Activated CD4-positive, alpha-beta T cell treated with anti-CD3 and anti-CD28 coated beads for 4 hours (primary cell): ENCODE measurements at regions not wholly inside any gene's neighbourhood (a gene's known extent, or its start where the extent isn't known, plus 50 kb on each side); places are given as distances from the start of the nearest gene placed in this dataset.
"Not testable (repeated sequence)": the region's sequence is repeated elsewhere in the genome, so short reads cannot be mapped to it uniquely, and the experiment has no call there.

Experiments
- DNase-seq, 2 donors: peaks; one replicate each; pipeline ENCODE4 v3.0.0-alpha.2; 2020

DNA sequence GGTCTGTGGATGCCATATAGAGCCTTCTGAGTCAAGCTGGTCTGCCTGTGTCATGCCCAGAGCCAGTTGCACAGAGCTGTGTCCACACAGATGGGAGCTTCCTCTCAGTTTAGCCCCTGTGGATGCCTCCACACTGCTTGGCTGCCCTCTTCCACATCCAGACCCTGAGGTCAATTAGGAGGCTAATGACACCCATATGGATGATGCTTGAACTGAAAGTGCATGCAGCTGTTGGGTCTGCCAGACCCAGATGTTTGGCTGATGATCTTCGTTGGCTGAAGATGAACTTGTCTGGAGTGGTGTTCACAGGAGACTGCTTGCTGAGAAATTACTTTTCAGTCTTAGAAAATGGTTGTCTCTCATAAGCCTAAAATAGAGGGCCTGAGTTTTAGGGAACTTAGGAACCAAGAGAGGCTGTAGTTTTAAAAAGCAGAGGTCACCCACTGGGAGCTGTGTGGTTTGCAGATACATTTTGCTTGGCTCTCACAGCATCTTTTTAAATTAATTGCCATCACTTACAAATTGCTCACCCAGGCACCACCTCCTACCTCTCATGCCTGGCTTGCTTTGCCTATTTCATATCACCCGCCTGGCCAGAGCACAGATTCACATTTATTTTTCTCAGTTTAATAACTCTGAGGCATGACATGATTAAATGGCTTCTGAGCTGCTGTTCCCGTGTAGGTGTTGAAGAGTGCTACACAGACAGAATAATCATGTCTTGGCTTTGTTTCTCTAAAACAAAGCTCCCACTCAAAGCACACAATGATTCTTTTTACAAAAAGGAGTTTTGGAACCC, 176.1 kb downstream of the MINAR1 start:
- DNase-seq: no peak

DNA sequence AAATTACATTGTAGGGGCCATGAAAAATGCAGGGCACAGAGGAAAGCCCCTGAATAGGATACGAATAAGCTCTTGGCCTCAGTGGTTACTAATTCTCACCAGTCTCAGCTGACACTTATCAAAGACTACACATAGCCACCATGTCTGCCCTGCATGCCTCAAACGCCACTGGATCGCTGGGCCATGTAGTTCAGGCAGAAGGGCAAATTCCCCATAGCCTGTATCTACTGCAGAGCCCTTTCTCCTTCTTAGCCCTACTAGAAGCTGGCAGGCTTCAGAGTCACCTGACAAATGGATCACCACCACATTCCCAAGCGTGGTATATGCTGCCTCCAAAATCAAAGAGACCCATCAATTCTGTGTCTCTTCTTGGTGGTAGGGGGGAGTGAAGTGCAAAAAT, 177.4 kb downstream of the MINAR1 start:
- DNase-seq: no peak

DNA sequence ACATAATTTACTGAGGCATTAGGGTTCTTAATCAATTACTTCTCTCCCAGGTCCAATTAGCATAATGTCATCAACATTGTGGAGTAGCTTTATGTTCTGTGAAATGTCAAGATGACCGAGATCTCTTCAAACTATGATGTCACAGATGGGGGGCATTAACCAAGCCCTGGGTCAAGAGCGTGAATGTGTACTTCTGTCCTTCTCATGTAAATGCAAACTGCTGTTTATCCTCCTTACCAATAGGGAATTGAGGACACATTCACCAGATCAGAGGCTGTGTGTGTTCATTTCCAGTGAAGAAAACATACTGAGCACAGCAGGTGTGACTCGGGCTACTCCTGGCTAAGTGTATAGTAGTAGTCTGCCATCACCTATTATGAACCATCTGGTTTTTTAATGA, 177.9 kb downstream of the MINAR1 start:
- DNase-seq: no peak

DNA sequence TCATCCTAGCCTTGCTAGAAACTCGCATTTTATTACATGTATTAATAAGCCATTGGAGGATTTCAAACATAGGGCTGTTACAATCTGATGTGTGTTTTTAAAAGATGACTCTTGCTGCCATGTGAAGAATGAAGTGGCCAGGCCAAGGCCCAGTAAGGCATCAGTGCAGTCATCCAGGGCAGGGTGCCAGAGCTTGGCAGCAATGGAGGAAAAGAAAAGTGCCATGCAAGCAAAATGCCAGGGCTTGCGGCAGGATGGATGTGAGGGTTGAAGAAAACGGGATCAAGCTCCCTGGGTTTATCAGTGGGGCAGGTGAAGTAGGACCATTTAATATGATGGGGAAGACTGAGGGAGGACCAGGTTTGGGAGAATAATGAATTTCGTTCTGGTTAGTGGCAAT, 183.6 kb downstream of the MINAR1 start:
- no peak for DNase-seq

DNA sequence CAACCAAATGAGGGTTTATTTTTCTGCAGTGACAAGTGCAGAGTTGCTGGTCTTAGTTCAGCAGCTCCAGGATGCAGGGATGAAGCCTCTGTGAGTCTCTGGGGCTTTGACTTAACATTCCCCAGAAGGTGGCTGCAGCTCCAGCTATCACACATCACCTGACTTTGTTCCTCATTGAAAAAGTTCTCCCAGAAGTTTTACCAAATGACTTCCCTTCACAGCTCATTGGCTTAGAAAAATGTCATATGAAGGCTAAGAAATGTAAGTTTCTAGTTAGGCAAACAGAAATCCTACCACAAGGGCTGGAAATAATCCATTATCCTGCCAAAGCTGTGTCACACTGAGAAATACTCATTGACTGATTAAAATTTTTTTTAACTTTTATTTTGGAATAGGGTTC, 184.9 kb downstream of the MINAR1 start:
- DNase-seq: no peak

DNA sequence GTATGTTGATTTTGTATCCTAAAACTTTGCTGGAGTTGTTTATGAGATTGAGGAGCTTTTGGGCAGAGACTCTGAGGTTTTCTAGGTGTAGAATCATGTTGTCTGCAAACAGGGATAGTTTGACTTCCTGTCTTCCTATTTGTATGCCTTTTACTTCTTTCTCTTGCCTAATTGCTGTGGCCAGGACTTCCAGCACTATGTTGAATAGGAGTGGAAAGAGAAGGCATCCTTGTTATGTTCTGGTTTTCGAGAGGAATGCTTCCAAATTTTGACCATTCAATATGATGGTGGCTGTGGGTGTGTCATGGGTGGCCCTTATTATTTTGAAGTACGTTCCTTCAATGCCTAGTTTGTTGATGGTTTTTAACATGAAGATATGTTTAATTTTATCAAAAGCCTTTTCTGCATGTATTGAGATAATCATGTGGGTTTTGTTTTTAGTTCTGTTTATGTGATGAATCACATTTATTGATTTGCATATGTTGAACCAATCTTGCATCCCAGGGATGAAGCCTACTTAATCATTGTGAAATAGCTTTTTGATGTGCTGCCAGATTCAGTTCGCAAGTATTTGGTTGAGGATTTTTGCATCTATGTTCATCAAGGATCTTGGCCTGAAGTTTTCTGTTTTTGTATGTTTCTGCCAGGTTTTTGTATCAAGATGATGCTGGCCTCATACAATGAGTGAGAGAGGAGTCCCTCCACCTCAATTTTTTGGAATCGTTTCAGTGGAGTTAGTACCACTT, 188.1 kb downstream of the MINAR1 start:
- no peak for DNase-seq

DNA sequence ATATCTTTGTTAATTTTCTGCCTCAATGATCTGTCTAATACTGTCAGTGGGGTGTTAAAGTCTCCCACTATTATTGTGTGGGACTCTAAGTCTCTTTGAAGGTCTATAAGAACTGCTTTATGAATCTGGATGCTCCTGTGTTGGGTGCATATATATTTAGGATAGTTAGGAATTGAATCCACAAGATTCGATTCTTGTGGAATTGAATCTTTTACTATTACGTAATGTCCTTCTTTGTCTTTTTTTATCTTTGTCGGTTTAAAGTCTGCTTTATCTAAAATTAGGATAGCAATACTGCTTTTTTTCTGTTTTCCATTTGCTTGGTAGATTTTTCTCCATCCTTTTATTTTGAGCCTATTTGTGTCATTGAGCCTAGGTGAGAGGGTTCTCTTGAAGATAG, 189.7 kb downstream of the MINAR1 start:
- DNase-seq: not testable (repeated sequence)

DNA sequence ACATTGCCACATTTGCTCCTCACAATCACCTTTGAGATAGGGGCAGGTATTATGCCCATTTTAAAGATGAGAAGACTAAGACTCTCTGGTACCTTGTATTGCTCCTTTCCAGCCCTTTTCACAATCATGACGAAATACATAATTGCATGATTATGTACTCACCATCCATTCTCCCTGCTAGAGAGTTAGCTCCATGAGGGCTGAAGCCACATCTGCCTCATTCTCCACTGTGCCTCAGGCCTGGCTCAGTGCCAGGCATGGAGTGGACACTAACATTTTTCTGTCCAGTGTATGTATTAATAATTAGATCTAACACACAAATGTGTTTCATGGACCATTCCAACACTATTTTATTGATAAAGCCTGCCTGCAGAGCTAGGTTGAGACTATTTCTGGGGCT, 191.4 kb downstream of the MINAR1 start:
- DNase-seq: no peak

DNA sequence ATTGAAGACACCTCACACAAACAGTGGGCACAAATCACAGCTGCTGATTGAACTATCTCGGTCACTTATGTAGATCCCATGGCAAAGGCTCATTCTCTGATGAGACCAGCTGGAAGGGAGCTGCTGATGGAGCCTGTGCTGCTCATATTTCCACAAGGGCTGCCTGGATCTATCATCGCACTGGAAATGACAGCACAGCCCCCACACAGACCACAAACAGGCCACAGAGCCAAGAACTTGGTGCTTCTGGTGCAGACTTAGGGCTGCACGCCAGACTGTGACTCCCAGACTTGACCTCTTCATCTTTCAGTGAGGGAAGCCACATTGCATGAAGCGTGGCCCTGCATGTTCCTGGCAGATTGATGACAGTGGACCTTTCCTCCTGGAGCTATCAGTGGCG, 197.6 kb downstream of the MINAR1 start:
- DNase-seq: no peak

DNA sequence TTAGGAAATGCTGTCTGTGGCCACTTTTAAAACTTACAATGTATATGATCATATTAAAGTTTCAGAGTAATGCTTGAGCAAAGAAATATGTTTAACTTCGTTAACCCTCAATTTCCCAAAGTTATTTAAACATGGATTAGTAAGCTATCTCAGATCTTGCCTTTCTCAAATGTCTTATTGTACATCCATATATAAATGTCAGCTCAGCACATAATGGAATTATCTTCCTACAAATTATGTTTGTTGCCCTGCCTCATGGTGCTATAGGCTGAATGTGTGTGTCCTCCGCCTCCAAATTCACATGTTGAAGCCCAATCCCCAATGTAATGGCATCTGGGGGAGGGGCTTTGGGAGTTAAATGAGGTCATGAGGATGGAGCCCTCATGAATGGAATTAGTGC, 200.3 kb downstream of the MINAR1 start:
- no peak for DNase-seq

DNA sequence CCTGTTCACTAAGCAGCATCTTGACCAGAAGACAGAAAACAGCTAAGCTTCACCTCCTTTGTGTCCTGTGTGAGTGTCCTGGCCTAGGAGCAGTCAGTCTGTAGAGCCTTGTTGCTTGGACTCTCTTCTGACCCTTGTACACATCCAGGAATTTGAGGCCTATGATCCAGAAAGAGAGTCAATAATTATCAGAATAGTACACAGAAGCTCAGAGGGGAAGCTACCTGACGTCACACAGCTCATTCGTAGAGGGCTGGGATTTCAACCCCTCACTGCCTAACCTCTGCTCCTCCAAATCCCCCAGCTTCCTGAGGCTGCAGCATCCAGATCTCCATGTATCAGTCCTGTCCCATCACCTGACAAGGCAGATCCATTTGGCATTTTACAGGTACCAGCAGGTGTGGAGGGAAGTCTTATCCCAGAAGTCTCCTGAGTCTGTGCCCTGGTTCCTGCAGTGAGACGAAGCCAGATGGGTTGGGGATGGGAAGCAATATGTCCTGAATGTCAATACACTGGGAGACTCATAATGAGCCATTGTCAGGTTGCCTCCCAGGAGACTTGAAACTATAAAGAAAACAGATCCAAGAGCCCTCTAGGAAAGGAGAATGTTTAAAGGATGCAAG, 203.1 kb downstream of the MINAR1 start:
- no peak for DNase-seq

DNA sequence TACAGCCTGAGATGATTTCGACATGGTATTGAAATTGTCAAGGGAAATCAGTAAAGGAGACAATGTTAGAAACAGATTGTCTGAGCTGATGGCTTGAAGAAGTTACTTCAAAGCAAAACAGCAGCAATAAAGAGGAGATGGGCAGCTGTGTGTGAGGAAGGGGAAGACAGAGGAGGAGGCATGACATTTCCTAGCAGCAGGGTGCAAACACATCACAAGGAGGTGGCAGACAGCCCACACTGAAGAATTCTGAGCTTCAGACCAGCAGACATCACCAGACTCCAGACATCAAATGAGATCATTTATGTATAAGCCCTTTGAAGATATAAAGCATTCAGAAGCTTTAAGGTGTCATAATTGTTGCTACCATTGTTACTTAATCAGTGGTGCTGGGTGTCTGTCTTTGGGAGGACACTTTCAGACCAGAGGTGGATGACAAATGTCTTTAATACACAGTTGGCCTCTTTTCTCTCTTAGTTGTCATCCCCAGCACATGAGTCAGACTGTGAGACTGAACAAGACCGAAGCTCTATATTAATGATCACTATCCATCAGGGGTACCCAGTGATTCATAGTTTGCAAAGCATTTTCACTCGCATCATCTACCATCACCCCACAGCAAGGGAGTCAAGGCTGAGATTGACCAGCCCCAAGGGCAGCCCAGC, 203.9 kb downstream of the MINAR1 start:
- DNase-seq: no peak

DNA sequence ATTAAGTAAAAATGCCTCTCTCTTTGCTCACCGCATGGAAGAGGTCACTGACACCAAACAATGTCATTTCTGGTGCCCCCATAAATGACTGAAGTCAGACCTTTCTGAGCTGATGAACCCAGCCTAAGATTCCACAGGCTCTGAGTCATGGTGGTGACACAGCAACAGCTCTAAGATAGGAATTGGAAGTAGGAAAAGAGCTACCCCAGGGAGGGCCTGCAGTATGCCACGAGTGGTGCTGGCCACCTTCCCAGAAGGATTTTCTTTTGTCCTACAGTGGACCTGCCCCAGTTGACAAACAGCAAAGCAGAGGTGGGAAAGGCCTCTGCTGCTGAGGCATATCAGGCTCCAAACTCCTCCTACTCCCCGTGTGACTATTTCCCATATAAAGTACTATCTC, 208.1 kb downstream of the MINAR1 start:
- DNase-seq: no peak

DNA sequence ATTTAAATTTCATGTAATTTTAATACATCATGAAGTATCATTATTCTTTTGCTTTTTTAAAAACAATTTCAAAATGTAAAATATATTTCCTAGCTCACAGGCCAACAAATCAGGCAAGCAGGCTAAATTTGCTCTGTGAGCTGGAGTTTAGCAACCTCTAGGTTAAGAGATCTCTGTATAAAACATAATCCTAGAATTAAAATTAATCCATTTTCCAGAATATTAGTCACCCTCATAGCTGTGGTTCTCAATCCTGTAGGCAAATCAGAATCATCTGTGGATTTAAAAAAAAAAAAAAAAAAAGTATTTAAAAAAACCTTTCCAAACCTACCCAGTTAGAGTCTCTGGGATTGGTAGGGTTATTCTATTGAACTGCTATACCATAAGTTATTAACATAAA, 209.7 kb downstream of the MINAR1 start:
- no peak for DNase-seq

DNA sequence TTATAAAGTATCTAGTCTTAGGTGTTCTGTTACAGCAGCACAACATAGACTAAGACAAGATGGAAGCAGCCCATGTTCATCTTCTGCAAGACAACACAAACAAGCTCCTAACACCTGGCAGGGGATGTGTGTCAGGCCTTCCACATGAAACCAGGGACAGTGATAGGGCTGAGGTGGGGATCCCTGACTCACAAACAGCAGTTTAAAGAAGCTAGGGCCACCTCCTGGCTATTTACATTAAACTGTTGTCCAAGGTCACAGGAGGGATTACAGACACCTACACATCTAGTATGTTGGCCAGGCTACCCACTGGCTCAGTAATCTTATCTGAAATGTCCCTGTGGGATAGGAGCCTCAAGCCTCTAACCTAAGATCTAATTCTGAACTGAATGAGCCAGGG, 211.3 kb downstream of the MINAR1 start:
- DNase-seq: no peak

DNA sequence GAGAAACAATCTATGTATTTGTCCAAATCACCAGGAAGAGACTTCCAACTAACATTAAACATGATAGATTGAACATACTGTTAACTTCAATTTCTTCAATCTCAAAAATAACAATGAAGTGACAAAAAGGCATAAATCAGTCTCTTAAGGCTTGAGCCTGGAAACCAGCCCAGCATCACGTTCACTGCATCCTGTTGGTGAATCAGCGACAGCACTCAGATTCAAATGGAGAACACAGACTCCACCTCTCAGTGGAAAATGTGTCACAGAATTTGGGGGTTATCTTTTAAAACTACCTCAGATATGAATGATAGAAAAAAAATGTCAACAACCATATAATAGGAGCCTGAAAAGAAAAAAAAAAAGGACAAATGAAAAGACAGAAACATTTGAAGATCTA, 212.0 kb downstream of the MINAR1 start:
- DNase-seq: no peak

DNA sequence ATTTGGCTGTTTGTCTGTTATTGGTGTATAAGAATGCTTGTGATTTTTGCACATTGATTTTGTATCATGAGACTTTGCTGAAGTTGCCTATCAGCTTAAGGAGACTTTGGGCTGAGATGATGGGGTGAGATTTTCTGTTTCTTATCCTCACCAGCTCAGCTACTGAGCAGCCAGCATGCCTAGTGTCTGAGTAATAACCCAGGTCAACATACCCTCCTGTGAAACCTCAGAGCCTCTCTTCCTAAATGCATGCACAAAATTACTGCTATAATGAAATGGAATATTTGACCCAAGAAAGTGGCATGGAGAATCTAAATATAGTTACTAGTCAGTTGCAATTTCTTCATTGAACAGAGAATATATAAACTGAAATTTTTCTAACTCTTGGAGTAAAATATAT, 220.8 kb downstream of the MINAR1 start:
- DNase-seq: not testable (repeated sequence)

DNA sequence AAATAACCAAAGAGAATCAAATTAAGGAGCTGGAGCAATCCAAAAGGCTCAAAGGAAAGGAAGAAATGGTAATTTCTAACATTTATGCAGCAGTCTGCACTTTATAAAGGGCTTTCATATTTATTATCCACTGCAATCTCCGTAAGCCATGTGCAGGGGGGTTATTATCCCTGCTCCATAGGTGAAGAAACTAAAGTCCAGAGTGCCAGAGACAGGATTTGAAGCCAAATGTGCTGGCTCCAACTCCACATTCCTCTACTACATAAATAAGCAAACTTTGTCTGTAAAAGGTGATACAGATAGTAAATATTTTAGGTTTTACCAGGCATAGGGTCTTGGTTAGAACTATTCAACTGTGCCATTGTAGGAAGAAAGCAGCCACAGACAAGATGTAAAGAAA, 221.4 kb downstream of the MINAR1 start:
- DNase-seq: no peak

DNA sequence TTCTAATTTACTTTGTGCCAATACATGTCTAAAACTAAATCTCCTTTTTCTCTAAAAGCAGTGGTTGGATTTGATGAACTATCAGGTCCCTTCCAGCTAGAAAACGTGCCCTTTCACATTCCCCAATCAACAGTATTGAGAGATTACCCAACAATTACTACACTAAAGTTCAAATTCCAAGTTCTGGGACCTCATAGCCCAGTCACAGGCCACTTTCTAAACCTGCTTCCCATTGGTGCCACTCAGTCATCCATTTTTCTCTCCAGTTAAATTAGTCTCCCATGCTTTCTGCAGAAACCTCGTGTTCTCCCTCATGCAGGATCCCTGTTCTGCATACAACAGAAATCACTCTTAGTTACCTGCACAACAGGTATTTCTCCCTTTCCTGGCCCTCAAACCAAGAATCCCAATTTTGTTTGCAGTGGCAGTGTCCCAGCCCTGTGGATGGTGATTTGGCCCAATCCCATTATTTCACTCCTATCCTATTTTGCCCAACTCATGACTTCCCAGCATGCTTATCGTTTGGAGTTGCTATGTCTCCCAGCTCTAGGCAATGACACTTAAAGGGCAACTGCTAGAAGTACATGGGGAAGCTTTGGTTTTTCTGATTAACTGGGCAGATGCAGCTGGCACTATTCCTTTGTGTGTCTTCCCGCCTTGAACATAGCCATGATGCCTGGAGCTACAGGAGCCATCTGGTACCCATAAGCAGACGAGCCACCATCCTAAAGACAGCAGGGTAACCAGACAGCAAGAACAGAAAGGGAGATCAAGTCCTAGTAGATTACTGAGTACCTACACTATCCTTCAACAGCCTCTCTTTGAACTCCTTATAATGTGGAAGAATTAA, 224.2 kb downstream of the MINAR1 start:
- DNase-seq: no peak

DNA sequence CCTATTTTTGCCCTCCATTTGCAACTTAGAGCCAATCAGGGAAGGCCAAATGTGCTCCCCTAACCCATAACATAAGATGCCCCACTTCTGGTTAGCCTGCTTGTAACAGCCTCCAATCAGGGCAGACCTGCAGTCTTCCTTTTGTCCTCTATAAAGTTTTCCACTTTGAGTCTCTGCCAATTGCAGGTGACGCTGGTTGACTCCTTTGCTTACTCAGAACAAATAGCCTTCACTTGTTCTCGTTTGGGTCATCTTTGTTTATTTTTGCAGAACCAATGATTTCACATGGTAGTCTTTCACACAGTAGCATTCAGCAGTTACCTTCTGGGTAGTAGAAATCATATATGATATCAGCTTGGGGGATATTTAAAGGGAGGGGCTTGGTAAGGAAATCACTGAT, 225.6 kb downstream of the MINAR1 start:
- no peak for DNase-seq

DNA sequence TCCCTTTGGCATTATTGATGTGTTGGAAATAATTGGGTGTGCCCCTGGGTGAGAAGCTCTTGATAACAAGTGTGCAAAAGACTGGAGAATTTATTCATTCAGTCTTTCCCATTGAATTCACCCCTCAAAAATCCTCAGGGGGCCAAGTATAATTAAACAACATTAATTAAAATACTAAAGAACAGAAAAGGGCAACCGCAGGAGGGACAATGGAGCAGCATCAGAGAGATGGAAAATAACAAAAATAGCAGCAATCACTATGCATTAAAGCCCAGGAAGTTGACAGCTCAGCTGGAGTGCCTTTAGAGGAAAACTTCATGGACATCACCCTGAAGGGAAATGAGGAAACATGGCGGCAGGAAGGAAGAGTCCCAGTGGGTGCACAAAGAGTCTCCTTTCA, 227.6 kb downstream of the MINAR1 start:
- DNase-seq: no peak

DNA sequence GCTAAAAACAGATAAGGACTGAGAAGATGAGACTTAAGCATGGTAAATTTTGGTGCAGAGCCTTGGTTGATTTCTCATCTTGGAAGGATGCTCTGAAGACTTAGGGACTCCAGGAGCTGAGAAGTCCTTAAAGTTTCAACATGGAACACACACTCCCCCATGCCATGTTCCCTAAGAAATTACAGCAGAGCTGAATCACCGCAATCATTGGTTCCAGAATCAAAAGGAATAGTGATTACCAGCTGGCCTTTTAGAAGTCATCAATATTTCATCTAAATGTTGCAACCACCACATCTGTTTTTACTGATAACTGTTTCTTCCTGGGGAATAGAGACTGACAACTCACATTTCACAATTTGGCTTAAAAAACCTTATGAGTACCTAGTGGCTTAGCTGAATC, 229.3 kb downstream of the MINAR1 start:
- DNase-seq: no peak
